Neural cell (in vitro differentiated cells): ENCODE measurements at regions not wholly inside any gene's neighbourhood (a gene's known extent, or its start where the extent isn't known, plus 50 kb on each side); places are given as distances from the start of the nearest gene placed in this dataset.

Experiments
- H2AFZ ChIP-seq: fragments of 200-600, 300-800 bp; sonication (generic), shearing (Covaris generic); 2 replicates; pipeline ENCODE4 v1.6.0; 2014; ENCODE audit warnings: low read depth, mild to moderate bottlenecking, antibody characterized with exemption, low read length, moderate library complexity
- H3F3A ChIP-seq: fragments of 200-600 bp; shearing (Covaris generic); 2 replicates; pipeline ENCODE4 v1.6.1; 2016; ENCODE audit warnings: mild to moderate bottlenecking, moderate library complexity, mixed read lengths, antibody characterized with exemption, low read length; ENCODE audit not compliant: insufficient read depth, poor library complexity, severe bottlenecking
- H3K27ac ChIP-seq: fragments of 200-600, 300-800 bp; sonication (generic), shearing (Covaris generic); 2 replicates; pipeline ENCODE4 v1.5.1; 2014; ENCODE audit warnings: mild to moderate bottlenecking, low read length, moderate library complexity
- H3K27me3 ChIP-seq: fragments of 300-800, 200-600 bp; sonication (generic), shearing (Covaris generic); 2 replicates; pipeline ENCODE4 v1.6.0; 2014; ENCODE audit warnings: mild to moderate bottlenecking, low read depth, low read length, moderate library complexity; ENCODE audit not compliant: insufficient read depth
- H3K36me3 ChIP-seq: fragments of 300-800, 200-600 bp; sonication (generic), shearing (Covaris generic); 2 replicates; pipeline ENCODE4 v1.5.1; 2014; ENCODE audit warnings: mild to moderate bottlenecking, antibody characterized with exemption, low read length, moderate library complexity; ENCODE audit not compliant: insufficient read depth
- H3K4me2 ChIP-seq: fragments of 300-800, 200-600 bp; sonication (generic), shearing (Covaris generic); 2 replicates; pipeline ENCODE4 v1.6.0; 2014; ENCODE audit warnings: mild to moderate bottlenecking, low read length
- H3K4me3 ChIP-seq: fragments of 300-800, 200-600 bp; sonication (generic), shearing (Covaris generic); 2 replicates; pipeline ENCODE4 v1.5.1; 2014; ENCODE audit warnings: mild to moderate bottlenecking, low read length, moderate library complexity
- H3K79me2 ChIP-seq: fragments of 200-600 bp; shearing (Covaris generic); replicated peaks from 2 replicates; pipeline ENCODE4 v1.6.0; 2014; ENCODE audit warnings: mild to moderate bottlenecking, low read length, moderate library complexity; ENCODE audit not compliant: insufficient read depth
- H3K9ac ChIP-seq: fragments of 300-800, 200-600 bp; sonication (generic), shearing (Covaris generic); 2 replicates; pipeline ENCODE4 v1.6.1; 2016; ENCODE audit warnings: mild to moderate bottlenecking, low read length, mixed read lengths
- H3K9me2 ChIP-seq: fragments of 200-600 bp; shearing (Covaris generic); 2 replicates; pipeline ENCODE4 v1.6.1; 2016; ENCODE audit warnings: mild to moderate bottlenecking, low read length, mixed read lengths; ENCODE audit not compliant: insufficient read depth
- H3K9me3 ChIP-seq: fragments of 200-600, 300-800 bp; sonication (generic), shearing (Covaris generic); 2 replicates; pipeline ENCODE4 v1.6.1; 2016; ENCODE audit warnings: mild to moderate bottlenecking, mixed run types, low read length, moderate library complexity, mixed read lengths
- H4K20me1 ChIP-seq: fragments of 200-600 bp; shearing (Covaris generic); 2 replicates; pipeline ENCODE4 v1.6.1; 2016; ENCODE audit warnings: mild to moderate bottlenecking, mixed run types; ENCODE audit not compliant: insufficient read depth
- EP300 ChIP-seq: fragments of 450-650 bp; conservative IDR thresholded peaks from 2 replicates; pipeline ENCODE4 v1.6.1; 2014; ENCODE audit warnings: antibody characterized with exemption, mild to moderate bottlenecking, moderate library complexity; ENCODE audit not compliant: poor library complexity, severe bottlenecking
- EZH2 ChIP-seq: fragments of 200-600, 300-800 bp; shearing (Covaris generic), sonication (generic); IDR thresholded peaks from 2 replicates; pipeline ENCODE4 v1.6.1; 2014; ENCODE audit warnings: antibody characterized with exemption, low read length, borderline replicate concordance, mild to moderate bottlenecking; ENCODE audit not compliant: insufficient read depth, poor library complexity, severe bottlenecking
- MXI1 ChIP-seq: fragments of 450-650 bp; conservative IDR thresholded peaks from 2 replicates; pipeline ENCODE4 v1.6.1; 2014; ENCODE audit warnings: antibody characterized with exemption, mild to moderate bottlenecking; ENCODE audit not compliant: poor library complexity, severe bottlenecking
- POLR2AphosphoS5 ChIP-seq: IDR thresholded peaks from 2 replicates; pipeline ENCODE4 v1.6.1; 2012
- RAD21 ChIP-seq: fragments of 450-650 bp; conservative IDR thresholded peaks from 2 replicates; pipeline ENCODE4 v1.6.1; 2014; ENCODE audit warnings: antibody characterized with exemption, mild to moderate bottlenecking, moderate library complexity
- SMC3 ChIP-seq: fragments of 450-650 bp; conservative IDR thresholded peaks from 2 replicates; pipeline ENCODE4 v1.6.1; 2014; ENCODE audit warnings: antibody characterized with exemption, mild to moderate bottlenecking, moderate library complexity; ENCODE audit not compliant: poor library complexity
- TAF1 ChIP-seq: IDR thresholded peaks from 2 replicates; pipeline ENCODE4 v1.6.1; 2012; ENCODE audit warnings: low read depth
- TF ChIP-seq, protein P1 (sequence below): IDR thresholded peaks from 2 replicates; pipeline ENCODE4 v1.6.1; 2012; ENCODE audit warnings: borderline replicate concordance
- TF ChIP-seq, protein P2 (sequence below): fragments of 450-650 bp; IDR thresholded peaks from 2 replicates; pipeline ENCODE4 v1.5.1; 2014; ENCODE audit warnings: antibody characterized with exemption, mild to moderate bottlenecking, moderate library complexity; ENCODE audit not compliant: poor library complexity, severe bottlenecking

DNA sequence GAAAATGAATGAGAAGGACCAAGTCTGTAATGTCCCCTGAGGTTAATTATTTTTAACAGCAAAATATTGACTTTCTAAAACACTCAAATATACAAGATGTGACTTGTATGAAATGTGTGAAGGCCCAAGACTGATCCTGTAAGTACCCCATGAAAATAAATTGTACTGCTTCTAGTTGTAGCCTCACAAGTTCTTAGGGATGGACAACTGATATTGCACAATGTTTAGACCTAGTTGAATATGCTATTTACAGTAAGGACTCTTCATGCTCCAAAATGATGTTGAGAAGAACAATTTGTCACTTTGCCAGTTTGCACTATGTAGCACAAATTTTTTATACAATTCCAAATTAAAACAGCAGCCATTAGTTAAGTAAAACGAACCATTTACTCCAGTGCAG is 139.7 kb upstream of the GDNF start:
- Histone ChIP-seq H3K9me3 (peaks cover 4% of the 10 kb centered on the region), H2AFZ (no peak overlapping the region), H3K79me2 (no peaks in the 10 kb centered on the region), H3K4me2 (no peak overlapping the region), H3K9me2 (no peaks in the 10 kb centered on the region), H3K4me3 (no peak overlapping the region), H3K9ac (no peak overlapping the region), H3K27me3 (no peaks in the 10 kb centered on the region), H3K36me3 (no peaks in the 10 kb centered on the region), H3K27ac (no peak overlapping the region), H3F3A (no peaks in the 10 kb centered on the region), H4K20me1 (no peaks in the 10 kb centered on the region)
- TF ChIP-seq MXI1, result no peak
- TF ChIP-seq, protein P1, sequence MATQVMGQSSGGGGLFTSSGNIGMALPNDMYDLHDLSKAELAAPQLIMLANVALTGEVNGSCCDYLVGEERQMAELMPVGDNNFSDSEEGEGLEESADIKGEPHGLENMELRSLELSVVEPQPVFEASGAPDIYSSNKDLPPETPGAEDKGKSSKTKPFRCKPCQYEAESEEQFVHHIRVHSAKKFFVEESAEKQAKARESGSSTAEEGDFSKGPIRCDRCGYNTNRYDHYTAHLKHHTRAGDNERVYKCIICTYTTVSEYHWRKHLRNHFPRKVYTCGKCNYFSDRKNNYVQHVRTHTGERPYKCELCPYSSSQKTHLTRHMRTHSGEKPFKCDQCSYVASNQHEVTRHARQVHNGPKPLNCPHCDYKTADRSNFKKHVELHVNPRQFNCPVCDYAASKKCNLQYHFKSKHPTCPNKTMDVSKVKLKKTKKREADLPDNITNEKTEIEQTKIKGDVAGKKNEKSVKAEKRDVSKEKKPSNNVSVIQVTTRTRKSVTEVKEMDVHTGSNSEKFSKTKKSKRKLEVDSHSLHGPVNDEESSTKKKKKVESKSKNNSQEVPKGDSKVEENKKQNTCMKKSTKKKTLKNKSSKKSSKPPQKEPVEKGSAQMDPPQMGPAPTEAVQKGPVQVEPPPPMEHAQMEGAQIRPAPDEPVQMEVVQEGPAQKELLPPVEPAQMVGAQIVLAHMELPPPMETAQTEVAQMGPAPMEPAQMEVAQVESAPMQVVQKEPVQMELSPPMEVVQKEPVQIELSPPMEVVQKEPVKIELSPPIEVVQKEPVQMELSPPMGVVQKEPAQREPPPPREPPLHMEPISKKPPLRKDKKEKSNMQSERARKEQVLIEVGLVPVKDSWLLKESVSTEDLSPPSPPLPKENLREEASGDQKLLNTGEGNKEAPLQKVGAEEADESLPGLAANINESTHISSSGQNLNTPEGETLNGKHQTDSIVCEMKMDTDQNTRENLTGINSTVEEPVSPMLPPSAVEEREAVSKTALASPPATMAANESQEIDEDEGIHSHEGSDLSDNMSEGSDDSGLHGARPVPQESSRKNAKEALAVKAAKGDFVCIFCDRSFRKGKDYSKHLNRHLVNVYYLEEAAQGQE, result no peak
- TF ChIP-seq TAF1, result no peak
- no peak for TF ChIP-seq POLR2AphosphoS5
- TF ChIP-seq, protein P2, sequence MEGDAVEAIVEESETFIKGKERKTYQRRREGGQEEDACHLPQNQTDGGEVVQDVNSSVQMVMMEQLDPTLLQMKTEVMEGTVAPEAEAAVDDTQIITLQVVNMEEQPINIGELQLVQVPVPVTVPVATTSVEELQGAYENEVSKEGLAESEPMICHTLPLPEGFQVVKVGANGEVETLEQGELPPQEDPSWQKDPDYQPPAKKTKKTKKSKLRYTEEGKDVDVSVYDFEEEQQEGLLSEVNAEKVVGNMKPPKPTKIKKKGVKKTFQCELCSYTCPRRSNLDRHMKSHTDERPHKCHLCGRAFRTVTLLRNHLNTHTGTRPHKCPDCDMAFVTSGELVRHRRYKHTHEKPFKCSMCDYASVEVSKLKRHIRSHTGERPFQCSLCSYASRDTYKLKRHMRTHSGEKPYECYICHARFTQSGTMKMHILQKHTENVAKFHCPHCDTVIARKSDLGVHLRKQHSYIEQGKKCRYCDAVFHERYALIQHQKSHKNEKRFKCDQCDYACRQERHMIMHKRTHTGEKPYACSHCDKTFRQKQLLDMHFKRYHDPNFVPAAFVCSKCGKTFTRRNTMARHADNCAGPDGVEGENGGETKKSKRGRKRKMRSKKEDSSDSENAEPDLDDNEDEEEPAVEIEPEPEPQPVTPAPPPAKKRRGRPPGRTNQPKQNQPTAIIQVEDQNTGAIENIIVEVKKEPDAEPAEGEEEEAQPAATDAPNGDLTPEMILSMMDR, result no peak
- no peak for TF ChIP-seq RAD21
- no peak for TF ChIP-seq EZH2
- no peak for TF ChIP-seq SMC3
- TF ChIP-seq EP300, result no peak

DNA sequence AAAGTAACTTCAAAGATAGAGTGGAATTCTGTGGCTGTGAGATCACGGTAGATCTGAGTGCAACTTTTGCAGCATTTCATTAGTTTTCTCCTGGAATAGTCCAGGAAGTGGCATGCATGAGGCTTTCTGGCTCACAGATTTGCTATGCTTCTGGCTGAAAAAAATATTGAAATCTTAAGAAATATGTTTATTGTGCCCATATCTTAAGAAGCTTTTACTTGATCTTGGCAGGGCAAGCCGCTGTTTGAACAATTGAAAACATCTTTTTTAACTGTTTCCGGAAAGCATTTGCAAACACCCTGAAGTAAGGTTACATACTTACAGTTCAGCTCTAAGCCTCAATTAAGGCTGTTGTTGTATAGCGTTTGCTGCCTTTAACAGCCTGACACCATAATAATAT is 135.7 kb upstream of the GDNF start:
- Histone ChIP-seq H3K9ac (no peak overlapping the region), H3K27me3 (no peaks in the 10 kb centered on the region), H3F3A (no peaks in the 10 kb centered on the region), H3K9me3 (peaks cover 4% of the 10 kb centered on the region), H3K9me2 (no peaks in the 10 kb centered on the region), H3K4me2 (no peak overlapping the region), H3K27ac (no peak overlapping the region), H3K79me2 (no peaks in the 10 kb centered on the region), H3K36me3 (no peaks in the 10 kb centered on the region), H4K20me1 (no peaks in the 10 kb centered on the region), H3K4me3 (no peak overlapping the region), H2AFZ (no peak overlapping the region)
- no peak for TF ChIP-seq TAF1

DNA sequence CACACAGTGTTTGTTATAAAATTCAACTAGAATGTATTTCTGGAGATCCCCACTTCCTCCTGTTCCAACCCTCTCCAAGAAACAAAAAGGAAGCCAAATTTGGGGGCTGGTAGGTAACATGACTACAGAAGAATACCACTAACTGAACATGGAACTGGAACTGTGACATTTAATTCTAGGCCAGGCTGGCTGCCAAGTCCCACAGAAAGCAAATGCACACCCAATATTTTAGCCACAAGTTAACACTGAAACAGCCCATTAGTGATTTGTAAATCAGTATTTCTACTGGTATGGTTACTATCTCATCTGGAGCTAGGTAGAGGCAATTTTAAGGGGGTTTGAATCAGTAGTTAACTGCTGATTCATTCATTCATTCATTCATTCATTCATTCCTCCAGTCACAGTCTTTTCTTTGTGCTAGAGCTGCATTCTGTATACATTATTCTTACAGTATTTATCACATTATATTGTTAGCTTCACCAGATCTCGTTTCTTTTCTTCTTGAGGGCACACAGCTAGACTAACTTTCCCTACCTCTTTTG is 131.7 kb upstream of the GDNF start:
- Histone ChIP-seq H3K27me3 (no peaks in the 10 kb centered on the region), H4K20me1 (no peaks in the 10 kb centered on the region), H3K9ac (no peak overlapping the region), H3F3A (no peaks in the 10 kb centered on the region), H3K9me3 (no peaks in the 10 kb centered on the region), H3K4me3 (no peak overlapping the region), H3K9me2 (no peaks in the 10 kb centered on the region), H3K27ac (no peak overlapping the region), H3K79me2 (no peaks in the 10 kb centered on the region), H2AFZ (no peak overlapping the region), H3K4me2 (no peak overlapping the region), H3K36me3 (no peaks in the 10 kb centered on the region)
- TF ChIP-seq, protein P2, result no peak
- TF ChIP-seq, protein P1, result no peak
- no peak for TF ChIP-seq MXI1
- no peak for TF ChIP-seq EP300
- TF ChIP-seq POLR2AphosphoS5, result no peak
- no peak for TF ChIP-seq SMC3
- TF ChIP-seq TAF1, result no peak
- no peak for TF ChIP-seq EZH2
- no peak for TF ChIP-seq RAD21
